Epithelial cell of esophagus (primary cell): ENCODE measurements at regions not wholly inside any gene's neighbourhood (a gene's known extent, or its start where the extent isn't known, plus 50 kb on each side); places are given as distances from the start of the nearest gene placed in this dataset.
"Not testable (repeated sequence)": the region's sequence is repeated elsewhere in the genome, so short reads cannot be mapped to it uniquely, and the experiment has no call there.

Experiments used
- DNase-seq: peaks from one replicate; pipeline ENCODE4 v3.0.0; 2010; ENCODE audit warnings: low read depth
- H3K4me3 ChIP-seq: 2 replicates; pipeline ENCODE4 v1.5.1; 2011; ENCODE audit warnings: mild to moderate bottlenecking, low read length, control low read depth
- CTCF ChIP-seq: IDR thresholded peaks from 2 replicates; pipeline ENCODE4 v1.5.1; 2011; ENCODE audit warnings: low read depth, mild to moderate bottlenecking, low read length, control low read depth, inconsistent platforms; ENCODE audit not compliant: insufficient read depth; ENCODE audit errors: missing control alignments

- DNase-seq, result no peak
- H3K4me3 ChIP-seq, result no peak overlapping the region
- no peak for TF ChIP-seq CTCF
Measured at GRCh38 chr9:26142201-26142600, 464.0 kb upstream of the TUSC1 start.

GRCh38 chr9:26133537-26133936, 455.3 kb upstream of the TUSC1 start:
- DNase-seq, result no peak
- H3K4me3 ChIP-seq, result no peak overlapping the region
- TF ChIP-seq CTCF, result no peak

GRCh38 chr9:26132746-26133312, 454.6 kb upstream of the TUSC1 start:
- DNase-seq, result no peak
- H3K4me3 ChIP-seq, result no peak overlapping the region
- no peak for TF ChIP-seq CTCF

GRCh38 chr9:26131886-26132285, 453.6 kb upstream of the TUSC1 start:
- no peak for DNase-seq
- no peak overlapping the region for H3K4me3 ChIP-seq
- no peak for TF ChIP-seq CTCF

GRCh38 chr9:26129217-26129616, 451.0 kb upstream of the TUSC1 start:
- H3K4me3 ChIP-seq, result no peak overlapping the region
- TF ChIP-seq CTCF, result no peak
- DNase-seq, result no peak

GRCh38 chr9:26125693-26126092, 447.4 kb upstream of the TUSC1 start:
- no peak for TF ChIP-seq CTCF
- no peak for DNase-seq
- H3K4me3 ChIP-seq, result no peak overlapping the region

- not testable (repeated sequence) for DNase-seq, H3K4me3 ChIP-seq
Measured at GRCh38 chr9:26116085-26116484, 437.8 kb upstream of the TUSC1 start.
